ENCODE measurements at regions not wholly inside any gene's neighbourhood (a gene's known extent, or its start where the extent isn't known, plus 50 kb on each side); places are given as distances from the start of the nearest gene placed in this dataset.

GRCh38 chr17:74001145-74001544, 202.3 kb upstream of the RPL38 start:
- no peaks in the 10 kb centered on the region for H4K20me1 ChIP-seq (replicated peaks in 1 of 2; ENCODE audit: control insufficient read depth in 1 of 2, insufficient read depth in 2 of 2, low read length in 2 of 2)
- H3K14ac ChIP-seq (ENCODE audit: insufficient read length) = no peak overlapping the region
- DNase-seq (ENCODE audit: low read depth in 1 of 2, low spot score in 2 of 2) (no peak), FAIRE-seq (no peak)
- H3K27ac ChIP-seq (ENCODE audit: low read depth, low read length) = no peak overlapping the region
- no peak overlapping the region for H4K91ac ChIP-seq (replicated peaks; ENCODE audit: insufficient read length, low read length)
- H2BK20ac ChIP-seq (ENCODE audit: low read length) = no peak overlapping the region
- no peaks in the 10 kb centered on the region for H3K9me3 ChIP-seq (ENCODE audit: insufficient read depth in 2 of 2, low read depth in 1 of 2, low read length in 1 of 2)
- H3K79me2 ChIP-seq (ENCODE audit: control insufficient read depth in 1 of 2, insufficient read depth in 2 of 2, low read length in 2 of 2) = no peaks in the 10 kb centered on the region
- no peak overlapping the region for H4K5ac ChIP-seq (ENCODE audit: insufficient read length, low read depth, low read length)
- H2AFZ ChIP-seq (ENCODE audit: low read length) = no peak overlapping the region
- H3K23ac ChIP-seq (ENCODE audit: insufficient read length) = no peak overlapping the region
- no peak overlapping the region for H2BK15ac ChIP-seq (ENCODE audit: low read length)
- H3K4me3 ChIP-seq (ENCODE audit: extremely low read depth in 1 of 4, insufficient read depth in 2 of 4, low read depth in 3 of 4, low read length in 4 of 4) = no peak overlapping the region
- no peak overlapping the region for H3K18ac ChIP-seq (ENCODE audit: extremely low read depth, low read length)
- H3K27me3 ChIP-seq (replicated peaks in 1 of 4; ENCODE audit: control insufficient read depth in 3 of 4, extremely low read depth in 1 of 4, insufficient read depth in 3 of 4, low read length in 3 of 4) = no peaks in the 10 kb centered on the region
- H3K9ac ChIP-seq (replicated peaks in 1 of 4; ENCODE audit: extremely low read depth in 1 of 4, low read depth in 3 of 4, low read length in 3 of 4) = no peak overlapping the region
- no peak overlapping the region for H3K4ac ChIP-seq (replicated peaks; ENCODE audit: insufficient read length, low read depth, low read length)
- H2BK120ac ChIP-seq (replicated peaks; ENCODE audit: low read depth, low read length) = no peak overlapping the region
- ChIA-PET POLR2A (ENCODE audit: partially characterized antibody) (interaction anchor here (1.0 kb wide), 1 partner anchor 9 kb away, joined by 4 read pairs; no protein-coding TSS in a partner anchor), CTCF (ENCODE audit: partially characterized antibody) (interaction anchor here (1.0 to 12.0 kb wide), 3 partner anchors 10 to 176 kb away, joined by 3 to 110 read pairs (median 6); no protein-coding TSS in a partner anchor)
- H3K4me1 ChIP-seq (replicated peaks in 1 of 4; ENCODE audit: control insufficient read depth in 3 of 4, insufficient read depth in 4 of 4, low read length in 3 of 4) = peaks cover 0 to 3% (median 0%) of the 10 kb centered on the region in 4 experiments; a peak in 3 of 7 replicates
- WGBS, 2 experiments (ENCODE audit: extremely low coverage in 1 of 2, insufficient coverage in 1 of 2, insufficient read length in 1 of 2, insufficient replicate concordance in 2 of 2, low coverage in 1 of 2, low lambda C conversion rate in 2 of 2, missing lambda C conversion rate in 1 of 2) = 94% methylated on average over 5 of the region's 5 CpGs; no CpG with 5 or more reads in 1 of the 2 experiments
- H3K36me3 ChIP-seq (ENCODE audit: control insufficient read depth in 2 of 4, insufficient read depth in 4 of 4, low read length in 3 of 4) = no peaks in the 10 kb centered on the region
- no peaks in the 10 kb centered on the region for H3K79me1 ChIP-seq (ENCODE audit: low read depth, low read length)
- H3K23me2 ChIP-seq (ENCODE audit: low read depth, low read length) = no peaks in the 10 kb centered on the region
- H3K56ac ChIP-seq (replicated peaks; ENCODE audit: insufficient read length, low read depth, low read length) = no peak overlapping the region
- no peak overlapping the region for H2AK5ac ChIP-seq (ENCODE audit: low read depth, low read length)
- H2BK12ac ChIP-seq (ENCODE audit: low read depth, low read length) = no peak overlapping the region
- no peak overlapping the region for H3K4me2 ChIP-seq (ENCODE audit: insufficient read depth in 1 of 2, low read depth in 2 of 2, low read length in 2 of 2)
- H4K8ac ChIP-seq (ENCODE audit: extremely low read depth, insufficient read depth, low read length) = no peak overlapping the region
- H2BK5ac ChIP-seq (ENCODE audit: low read depth, low read length) = no peak overlapping the region
- TF ChIP-seq GTF2F1 (IDR thresholded peaks at IDR 0.05; ENCODE audit: borderline replicate concordance, low read depth, low read length) = no peak
- TF ChIP-seq, protein P1, sequence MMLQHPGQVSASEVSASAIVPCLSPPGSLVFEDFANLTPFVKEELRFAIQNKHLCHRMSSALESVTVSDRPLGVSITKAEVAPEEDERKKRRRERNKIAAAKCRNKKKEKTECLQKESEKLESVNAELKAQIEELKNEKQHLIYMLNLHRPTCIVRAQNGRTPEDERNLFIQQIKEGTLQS (IDR thresholded peaks at IDR 0.05; ENCODE audit: insufficient read depth, low read depth, low read length) = no peak
- TF ChIP-seq TEAD4 (IDR thresholded peaks at IDR 0.05; ENCODE audit: low read depth, low read length) = no peak
- no peak for TF ChIP-seq MAFK (IDR thresholded peaks at IDR 0.05; ENCODE audit: low read depth, low read length)
- TF ChIP-seq NRF1 (IDR thresholded peaks at IDR 0.05; ENCODE audit: low read depth, low read length) = no peak
- no peak for TF ChIP-seq ASH2L (IDR thresholded peaks at IDR 0.05; ENCODE audit: low read length)
